Activated naive CD4-positive, alpha-beta T cell treated with anti-CD3 and anti-CD28 coated beads for 36 hours (primary cell): ENCODE measurements at regions not wholly inside any gene's neighbourhood (a gene's known extent, or its start where the extent isn't known, plus 50 kb on each side); places are given as distances from the start of the nearest gene placed in this dataset.
"Not testable (repeated sequence)": the region's sequence is repeated elsewhere in the genome, so short reads cannot be mapped to it uniquely, and the experiment has no call there.

Source experiments
- CTCF ChIA-PET: fragments of 350-600 bp; sonication (Branson Sonifier 250); formaldehyde crosslinking; loops from one replicate; lab custom pipeline; 2021; ENCODE audit warnings: antibody characterized with exemption; lab: Charles Lee
- DNase-seq: peaks from one replicate; pipeline ENCODE4 v3.0.0-alpha.2; 2020
- H3K27ac Mint-ChIP-seq: one replicate; pipeline ENCODE4 v1.8.0; 2021; ENCODE audit warnings: mild to moderate bottlenecking, mixed read lengths
- H3K27me3 Mint-ChIP-seq: one replicate; pipeline ENCODE4 v1.8.0; 2021; ENCODE audit warnings: low read depth, mixed read lengths
- H3K36me3 Mint-ChIP-seq: one replicate; pipeline ENCODE4 v1.8.0; 2021; ENCODE audit warnings: low read depth, mixed read lengths
- H3K4me1 Mint-ChIP-seq: one replicate; pipeline ENCODE4 v1.8.0; 2021; ENCODE audit warnings: low read depth, mixed read lengths
- H3K4me3 Mint-ChIP-seq: one replicate; pipeline ENCODE4 v1.8.0; 2021; ENCODE audit warnings: mild to moderate bottlenecking, moderate library complexity, mixed read lengths
- H3K9me3 Mint-ChIP-seq: one replicate; pipeline ENCODE4 v1.8.0; 2021; ENCODE audit warnings: mixed read lengths
- intact Hi-C: fragments of 100-400 bp; cut with micrococcal nuclease; formaldehyde crosslinking; loops from one replicate; pipeline ENCODE4 v1.15.1; 2023

- Mint-ChIP-seq H3K9me3 (no peaks in the 10 kb centered on the region), H3K4me1 (no peaks in the 10 kb centered on the region), H3K27me3 (no peaks in the 10 kb centered on the region), H3K27ac (no peak overlapping the region), H3K36me3 (no peaks in the 10 kb centered on the region), H3K4me3 (no peak overlapping the region)
- intact Hi-C loops, result loop anchor here (2.0 to 5.0 kb wide), 2 partner anchors 97 to 500 kb away; partner anchors contain the start of gene XPO1
- DNase-seq, result no peak
- CTCF ChIA-PET, result no interaction called here
These were observed 96.4 kb upstream of the XPO1 start for GRCh38 chr2:61634512-61634911.

DNA sequence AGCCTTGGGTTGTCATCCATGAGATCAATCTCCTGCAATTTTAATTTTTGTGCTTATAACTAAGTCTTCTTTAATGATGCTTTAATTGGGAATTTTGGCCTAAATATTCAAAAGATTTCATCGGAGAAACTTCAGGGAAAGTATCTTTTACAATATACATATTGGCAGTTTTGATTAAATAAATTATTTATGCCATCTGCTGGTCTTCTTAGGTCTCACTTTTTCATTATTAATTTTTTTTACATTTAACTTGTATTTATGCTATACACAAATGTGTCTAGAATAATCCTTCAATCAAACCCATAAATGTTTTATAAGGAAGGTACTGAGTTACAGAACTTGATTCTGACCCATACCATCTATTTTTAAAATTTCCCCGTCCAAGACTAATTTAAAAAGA is 95.1 kb upstream of the XPO1 start:
- Mint-ChIP-seq H3K4me1 (no peaks in the 10 kb centered on the region), H3K36me3 (no peaks in the 10 kb centered on the region), H3K27ac (no peak overlapping the region), H3K9me3 (no peaks in the 10 kb centered on the region), H3K27me3 (no peaks in the 10 kb centered on the region), H3K4me3 (no peak overlapping the region)
- intact Hi-C loops, result loop anchor here (5.0 kb wide), 1 partner anchor 96 kb away; the partner anchor contains the start of gene XPO1
- CTCF ChIA-PET, result interaction anchor here (0.6 kb wide), 1 partner anchor 577 kb away, joined by 3 read pairs; no protein-coding TSS in a partner anchor
- DNase-seq, result no peak

DNA sequence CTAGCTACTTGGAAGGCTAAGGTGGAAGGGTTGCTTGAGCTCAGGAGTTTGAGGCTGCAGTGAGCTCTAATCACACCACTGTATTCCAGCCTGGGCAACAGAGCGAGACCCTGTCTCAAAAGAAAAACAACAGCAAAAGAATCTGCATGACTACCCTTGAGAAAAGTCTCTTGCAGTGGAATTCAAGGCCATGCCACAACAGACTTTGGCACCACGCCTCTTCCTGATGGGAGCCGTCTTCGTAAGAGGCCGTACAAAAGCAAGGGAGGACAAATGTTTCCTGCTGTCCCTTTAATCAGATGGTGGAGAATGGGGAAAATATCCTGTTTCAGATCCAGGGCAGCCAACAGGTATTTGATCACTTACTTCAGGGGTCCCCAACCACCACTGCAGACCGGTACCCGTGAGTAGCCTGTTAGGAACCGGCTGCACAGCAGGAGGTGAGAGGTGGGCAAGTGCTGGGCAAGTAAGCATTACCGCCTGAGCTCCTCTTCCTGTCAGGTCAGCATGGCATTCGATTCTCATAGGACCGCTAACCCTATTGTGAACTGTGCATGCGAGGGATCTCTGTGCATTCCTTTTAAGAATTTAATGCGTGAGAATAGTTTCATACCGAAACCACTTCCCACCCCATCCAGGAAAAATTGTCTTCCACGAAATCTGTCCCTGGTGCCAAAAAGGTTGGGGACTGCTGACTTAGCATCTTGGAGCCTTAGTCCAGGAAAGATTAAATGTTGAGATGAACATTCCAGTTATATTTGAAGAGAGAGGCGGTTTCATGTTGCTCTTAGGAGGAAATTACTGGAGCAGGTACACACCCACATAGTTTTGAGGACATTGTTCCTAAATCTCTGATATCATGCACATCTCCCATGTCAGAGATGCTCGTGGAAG is 94.4 kb upstream of the XPO1 start:
- DNase-seq, result no peak
- CTCF ChIA-PET, result interaction anchor here (0.5 kb wide), 1 partner anchor 233 kb away, joined by 6 read pairs; no protein-coding TSS in a partner anchor

DNA sequence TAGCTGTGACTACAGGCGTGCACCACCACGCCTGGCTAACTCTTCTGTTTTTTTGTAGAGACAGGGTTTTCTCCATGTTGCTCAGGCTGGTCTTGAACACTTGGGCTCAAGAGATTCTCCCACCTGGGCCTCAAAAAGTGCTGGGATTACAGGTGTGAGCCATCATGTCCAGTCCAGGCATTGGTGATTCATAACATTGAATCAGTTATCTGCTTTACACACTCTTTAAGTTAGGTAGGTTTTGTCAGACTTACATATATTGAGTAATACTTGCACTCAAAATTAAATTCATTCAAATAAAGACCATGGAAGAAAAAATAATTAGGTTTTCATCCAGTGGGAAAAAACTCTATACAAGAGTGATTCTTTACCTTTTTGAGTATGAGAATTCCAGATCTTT is 93.2 kb upstream of the XPO1 start:
- intact Hi-C loops, result loop anchor here (5.0 kb wide), 1 partner anchor 94 kb away; the partner anchor contains the start of gene XPO1
- no peak overlapping the region for H3K27ac Mint-ChIP-seq
- no peaks in the 10 kb centered on the region for H3K9me3 Mint-ChIP-seq
- no peaks in the 10 kb centered on the region for H3K27me3 Mint-ChIP-seq
- DNase-seq, result no peak
- H3K4me3 Mint-ChIP-seq, result no peak overlapping the region
- no peaks in the 10 kb centered on the region for H3K4me1 Mint-ChIP-seq
- CTCF ChIA-PET, result interaction anchor here (0.5 kb wide), 1 partner anchor 768 kb away, joined by 3 read pairs; no protein-coding TSS in a partner anchor
- no peaks in the 10 kb centered on the region for H3K36me3 Mint-ChIP-seq

More for the DNA sequence above, 94.4 kb upstream of the XPO1 start:
- no peaks in the 10 kb centered on the region for H3K27me3 Mint-ChIP-seq
- no peak overlapping the region for H3K27ac Mint-ChIP-seq
- intact Hi-C loops, result loop anchor here (5.0 kb wide), 1 partner anchor 95 kb away; the partner anchor contains the start of gene XPO1
- no peak overlapping the region for H3K4me3 Mint-ChIP-seq
- no peaks in the 10 kb centered on the region for H3K9me3 Mint-ChIP-seq
- H3K4me1 Mint-ChIP-seq, result no peaks in the 10 kb centered on the region
- H3K36me3 Mint-ChIP-seq, result no peaks in the 10 kb centered on the region

DNA sequence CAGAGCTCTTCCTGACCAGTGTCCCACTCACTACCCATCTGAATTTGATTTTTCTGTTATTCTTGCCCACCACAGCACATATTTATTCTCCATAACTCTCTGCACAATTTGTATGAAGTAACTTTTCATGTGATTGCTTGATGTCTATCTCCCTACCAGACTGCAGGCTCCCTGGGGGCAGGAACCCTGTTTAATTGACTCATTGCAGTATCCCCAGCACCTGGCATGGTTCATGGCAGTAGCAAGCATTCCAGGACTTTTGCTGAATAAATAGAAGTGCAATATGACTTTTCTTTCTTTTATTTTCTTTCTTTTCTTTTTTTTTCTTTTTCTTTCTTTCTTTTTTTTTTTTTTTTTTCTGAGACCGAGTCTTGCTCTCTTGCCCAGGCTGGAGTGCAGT is 88.7 kb upstream of the XPO1 start:
- Mint-ChIP-seq H3K4me1 (no peaks in the 10 kb centered on the region), H3K9me3 (no peaks in the 10 kb centered on the region), H3K4me3 (no peak overlapping the region), H3K27ac (no peak overlapping the region), H3K27me3 (no peaks in the 10 kb centered on the region), H3K36me3 (no peaks in the 10 kb centered on the region)
- intact Hi-C loops, result no loop called here
- DNase-seq, result no peak
- CTCF ChIA-PET, result interaction anchor here (0.6 kb wide), 1 partner anchor 9 kb away, joined by 3 read pairs; no protein-coding TSS in a partner anchor

DNA sequence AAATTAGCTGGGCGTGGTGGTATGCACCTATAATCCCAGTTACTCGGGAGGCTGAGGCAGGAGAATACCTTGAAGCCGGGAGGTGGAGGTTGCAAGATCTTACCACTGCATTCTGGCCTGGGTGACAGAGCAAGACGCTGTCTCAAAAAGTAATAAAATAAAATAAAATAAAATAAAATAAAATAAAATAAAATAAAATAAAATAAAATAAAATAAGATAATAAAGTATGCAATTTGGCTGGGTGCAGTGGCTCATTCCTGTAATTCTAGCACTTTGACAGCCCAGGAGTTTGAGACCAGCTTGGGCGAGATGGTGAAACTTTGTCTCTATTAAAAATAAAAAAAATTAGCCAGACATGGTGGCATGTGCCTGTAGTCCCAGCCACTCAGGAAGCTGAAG is 85.6 kb upstream of the XPO1 start:
- Mint-ChIP-seq H3K27me3 (no peaks in the 10 kb centered on the region), H3K4me1 (peaks cover 3% of the 10 kb centered on the region), H3K4me3 (no peak overlapping the region), H3K9me3 (no peaks in the 10 kb centered on the region), H3K27ac (no peak overlapping the region), H3K36me3 (no peaks in the 10 kb centered on the region)
- CTCF ChIA-PET, result interaction anchor here (0.6 kb wide), 1 partner anchor 278 kb away, joined by 5 read pairs; no protein-coding TSS in a partner anchor
- intact Hi-C loops, result loop anchor here (5.0 kb wide), 1 partner anchor 36 kb away; no protein-coding TSS in a partner anchor
- no peak for DNase-seq

GRCh38 chr2:61620244-61621159 is 82.3 kb upstream of the XPO1 start:
- Mint-ChIP-seq H3K36me3 (no peaks in the 10 kb centered on the region), H3K4me3 (no peak overlapping the region), H3K9me3 (no peaks in the 10 kb centered on the region), H3K4me1 (peaks cover 3% of the 10 kb centered on the region), H3K27ac (no peak overlapping the region), H3K27me3 (no peaks in the 10 kb centered on the region)
- CTCF ChIA-PET, result no interaction called here
- DNase-seq, result peak; percentile 10
- intact Hi-C loops, result loop anchor here (5.0 kb wide), 1 partner anchor 33 kb away; no protein-coding TSS in a partner anchor

- H3K4me3 Mint-ChIP-seq, result no peak overlapping the region
- no peak for DNase-seq
- H3K4me1 Mint-ChIP-seq, result peaks cover 3% of the 10 kb centered on the region
- H3K9me3 Mint-ChIP-seq, result no peaks in the 10 kb centered on the region
- H3K27me3 Mint-ChIP-seq, result no peaks in the 10 kb centered on the region
- intact Hi-C loops, result no loop called here
- CTCF ChIA-PET, result no interaction called here
- no peaks in the 10 kb centered on the region for H3K36me3 Mint-ChIP-seq
- no peak overlapping the region for H3K27ac Mint-ChIP-seq
These were observed 81.4 kb upstream of the XPO1 start for GRCh38 chr2:61619561-61619960.

- Mint-ChIP-seq H3K4me3 (no peak overlapping the region), H3K9me3 (no peaks in the 10 kb centered on the region), H3K27ac (no peak overlapping the region), H3K27me3 (no peaks in the 10 kb centered on the region), H3K4me1 (peaks cover 3% of the 10 kb centered on the region), H3K36me3 (no peaks in the 10 kb centered on the region)
- no peak for DNase-seq
- intact Hi-C loops, result no loop called here
- CTCF ChIA-PET, result no interaction called here
These were observed 79.5 kb upstream of the XPO1 start for GRCh38 chr2:61617610-61618009.

DNA sequence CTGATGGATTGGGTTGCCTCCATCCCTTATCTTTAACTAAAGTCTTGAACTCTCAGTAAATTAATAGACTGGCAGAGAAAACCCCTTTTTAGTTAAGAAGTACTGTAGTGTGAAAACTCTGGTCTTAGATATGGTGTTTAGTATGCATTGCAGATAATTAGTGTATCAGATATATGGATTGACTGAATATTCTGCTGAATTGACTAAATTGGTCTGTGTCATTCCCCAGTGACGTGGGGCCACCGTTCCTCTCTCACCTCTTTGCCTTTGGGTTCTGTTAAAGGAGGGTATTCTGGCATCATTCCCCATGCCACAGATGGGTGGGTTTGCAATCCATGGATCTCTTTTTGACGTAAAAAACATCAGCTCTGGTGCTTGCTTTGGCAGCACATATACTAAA is 67.1 kb upstream of the XPO1 start:
- DNase-seq, result no peak
- Mint-ChIP-seq H3K9me3 (no peaks in the 10 kb centered on the region), H3K27me3 (no peaks in the 10 kb centered on the region), H3K4me1 (no peaks in the 10 kb centered on the region), H3K4me3 (no peak overlapping the region), H3K27ac (no peak overlapping the region), H3K36me3 (no peaks in the 10 kb centered on the region)
- CTCF ChIA-PET, result no interaction called here
- intact Hi-C loops, result no loop called here

- no peak for DNase-seq
- Mint-ChIP-seq H3K4me3 (no peak overlapping the region), H3K27me3 (no peaks in the 10 kb centered on the region), H3K36me3 (no peaks in the 10 kb centered on the region), H3K27ac (no peak overlapping the region), H3K4me1 (no peaks in the 10 kb centered on the region), H3K9me3 (no peaks in the 10 kb centered on the region)
- intact Hi-C loops, result no loop called here
- CTCF ChIA-PET, result no interaction called here
These were observed 66.3 kb upstream of the XPO1 start for GRCh38 chr2:61604433-61604832.

- H3K4me3 Mint-ChIP-seq, intact Hi-C loops, H3K27ac Mint-ChIP-seq, H3K9me3 Mint-ChIP-seq, H3K36me3 Mint-ChIP-seq, H3K4me1 Mint-ChIP-seq, CTCF ChIA-PET, H3K27me3 Mint-ChIP-seq: not testable (repeated sequence)
- peak; percentile 19 for DNase-seq
These were observed 60.5 kb upstream of the XPO1 start for GRCh38 chr2:61598515-61599156.
